ENCODE measurements at regions not wholly inside any gene's neighbourhood (a gene's known extent, or its start where the extent isn't known, plus 50 kb on each side); places are given as distances from the start of the nearest gene placed in this dataset.

GRCh38 chr9:7983490-7983889, 183.9 kb upstream of the DMAC1 start:
- no peak overlapping the region for H3K4me3 ChIP-seq (ENCODE audit: low read depth, low read length)
- no CpG with 5 or more reads among the region's 5 CpGs for WGBS (ENCODE audit: insufficient coverage)

GRCh38 chr9:7982907-7983306, 183.3 kb upstream of the DMAC1 start:
- Histone ChIP-seq H3K9me3 (ENCODE audit: control insufficient read depth, insufficient read depth, low read length) (no peaks in the 10 kb centered on the region), H3K27ac (ENCODE audit: low read depth, low read length) (no peak overlapping the region), H3K4me1 (ENCODE audit: control insufficient read depth, insufficient read depth, low read length) (peaks cover 3% of the 10 kb centered on the region), H3K4me3 (ENCODE audit: low read depth, low read length) (no peak overlapping the region), H3K27me3 (ENCODE audit: control insufficient read depth, insufficient read depth, low read length) (no peaks in the 10 kb centered on the region), H3K36me3 (ENCODE audit: control insufficient read depth, insufficient read depth, low read length) (no peaks in the 10 kb centered on the region)
- no peak for DNase-seq (ENCODE audit: low read depth in 4 of 6, low spot score in 6 of 6)
- WGBS (ENCODE audit: insufficient coverage) = 84% methylated on average over 3 of the region's 4 CpGs

More at GRCh38 chr9:7983490-7983889, 183.9 kb upstream of the DMAC1 start:
- no peaks in the 10 kb centered on the region for H3K36me3 ChIP-seq (ENCODE audit: control insufficient read depth, insufficient read depth, low read length)
- peaks cover 3% of the 10 kb centered on the region for H3K4me1 ChIP-seq (ENCODE audit: control insufficient read depth, insufficient read depth, low read length)
- DNase-seq (ENCODE audit: low read depth in 4 of 6, low spot score in 6 of 6) = peak in 2 of 6 donors; percentile 55 to 58
- H3K27ac ChIP-seq (ENCODE audit: low read depth, low read length) = no peak overlapping the region
- H3K9me3 ChIP-seq (ENCODE audit: control insufficient read depth, insufficient read depth, low read length) = no peaks in the 10 kb centered on the region
- no peaks in the 10 kb centered on the region for H3K27me3 ChIP-seq (ENCODE audit: control insufficient read depth, insufficient read depth, low read length)

- Histone ChIP-seq H3K4me3 (ENCODE audit: low read depth, low read length) (no peak overlapping the region), H3K27ac (ENCODE audit: low read depth, low read length) (no peak overlapping the region), H3K36me3 (ENCODE audit: control insufficient read depth, insufficient read depth, low read length) (no peaks in the 10 kb centered on the region), H3K4me1 (ENCODE audit: control insufficient read depth, insufficient read depth, low read length) (peaks cover 3% of the 10 kb centered on the region), H3K9me3 (ENCODE audit: control insufficient read depth, insufficient read depth, low read length) (no peaks in the 10 kb centered on the region), H3K27me3 (ENCODE audit: control insufficient read depth, insufficient read depth, low read length) (no peaks in the 10 kb centered on the region)
- DNase-seq (ENCODE audit: low read depth in 4 of 6, low spot score in 6 of 6) = no peak
- WGBS (ENCODE audit: insufficient coverage) = no CpG with 5 or more reads among the region's 2 CpGs
Measured at GRCh38 chr9:7980691-7981289, 181.2 kb upstream of the DMAC1 start.

- WGBS (ENCODE audit: insufficient coverage) = 67% methylated on average over 1 of the region's 2 CpGs
- Histone ChIP-seq H3K4me1 (ENCODE audit: control insufficient read depth, insufficient read depth, low read length) (peaks cover 3% of the 10 kb centered on the region), H3K9me3 (ENCODE audit: control insufficient read depth, insufficient read depth, low read length) (no peaks in the 10 kb centered on the region), H3K36me3 (ENCODE audit: control insufficient read depth, insufficient read depth, low read length) (no peaks in the 10 kb centered on the region), H3K27ac (ENCODE audit: low read depth, low read length) (no peak overlapping the region), H3K4me3 (ENCODE audit: low read depth, low read length) (no peak overlapping the region), H3K27me3 (ENCODE audit: control insufficient read depth, insufficient read depth, low read length) (no peaks in the 10 kb centered on the region)
- peak in 1 of 6 donors; percentile 48 for DNase-seq (ENCODE audit: low read depth in 4 of 6, low spot score in 6 of 6)
Measured at GRCh38 chr9:7980041-7980440, 180.5 kb upstream of the DMAC1 start.

GRCh38 chr9:7979611-7980010, 180.0 kb upstream of the DMAC1 start:
- WGBS (ENCODE audit: insufficient coverage) = 83% methylated on average over 1 of the region's 5 CpGs

GRCh38 chr9:7977586-7977985, 178.0 kb upstream of the DMAC1 start:
- no peak for DNase-seq (ENCODE audit: low read depth in 4 of 6, low spot score in 6 of 6)
- Histone ChIP-seq H3K4me1 (ENCODE audit: control insufficient read depth, insufficient read depth, low read length) (no peaks in the 10 kb centered on the region), H3K9me3 (ENCODE audit: control insufficient read depth, insufficient read depth, low read length) (no peaks in the 10 kb centered on the region), H3K27ac (ENCODE audit: low read depth, low read length) (no peak overlapping the region), H3K36me3 (ENCODE audit: control insufficient read depth, insufficient read depth, low read length) (no peaks in the 10 kb centered on the region), H3K27me3 (ENCODE audit: control insufficient read depth, insufficient read depth, low read length) (no peaks in the 10 kb centered on the region), H3K4me3 (ENCODE audit: low read depth, low read length) (no peak overlapping the region)
- 100% methylated on average over 2 of the region's 5 CpGs for WGBS (ENCODE audit: insufficient coverage)

More at GRCh38 chr9:7979611-7980010, 180.0 kb upstream of the DMAC1 start:
- H3K4me1 ChIP-seq (ENCODE audit: control insufficient read depth, insufficient read depth, low read length) = peaks cover 3% of the 10 kb centered on the region
- H3K36me3 ChIP-seq (ENCODE audit: control insufficient read depth, insufficient read depth, low read length) = no peaks in the 10 kb centered on the region
- H3K4me3 ChIP-seq (ENCODE audit: low read depth, low read length) = no peak overlapping the region
- no peak overlapping the region for H3K27ac ChIP-seq (ENCODE audit: low read depth, low read length)
- DNase-seq (ENCODE audit: low read depth in 4 of 6, low spot score in 6 of 6) = no peak
- H3K27me3 ChIP-seq (ENCODE audit: control insufficient read depth, insufficient read depth, low read length) = no peaks in the 10 kb centered on the region
- no peaks in the 10 kb centered on the region for H3K9me3 ChIP-seq (ENCODE audit: control insufficient read depth, insufficient read depth, low read length)

- 100% methylated on average over 1 of the region's 2 CpGs for WGBS (ENCODE audit: insufficient coverage)
Measured at GRCh38 chr9:7976856-7977255, 177.3 kb upstream of the DMAC1 start.

GRCh38 chr9:7976167-7976755, 176.7 kb upstream of the DMAC1 start:
- H3K4me1 ChIP-seq (ENCODE audit: control insufficient read depth, insufficient read depth, low read length) = no peaks in the 10 kb centered on the region
- no peak for DNase-seq (ENCODE audit: low read depth in 4 of 6, low spot score in 6 of 6)
- H3K27me3 ChIP-seq (ENCODE audit: control insufficient read depth, insufficient read depth, low read length) = no peaks in the 10 kb centered on the region
- no peak overlapping the region for H3K27ac ChIP-seq (ENCODE audit: low read depth, low read length)
- H3K36me3 ChIP-seq (ENCODE audit: control insufficient read depth, insufficient read depth, low read length) = no peaks in the 10 kb centered on the region
- H3K9me3 ChIP-seq (ENCODE audit: control insufficient read depth, insufficient read depth, low read length) = no peaks in the 10 kb centered on the region
- H3K4me3 ChIP-seq (ENCODE audit: low read depth, low read length) = no peak overlapping the region
- 100% methylated on average over 1 of the region's 4 CpGs for WGBS (ENCODE audit: insufficient coverage)

More at GRCh38 chr9:7976856-7977255, 177.3 kb upstream of the DMAC1 start:
- Histone ChIP-seq H3K36me3 (ENCODE audit: control insufficient read depth, insufficient read depth, low read length) (no peaks in the 10 kb centered on the region), H3K4me3 (ENCODE audit: low read depth, low read length) (no peak overlapping the region), H3K4me1 (ENCODE audit: control insufficient read depth, insufficient read depth, low read length) (no peaks in the 10 kb centered on the region), H3K27me3 (ENCODE audit: control insufficient read depth, insufficient read depth, low read length) (no peaks in the 10 kb centered on the region), H3K9me3 (ENCODE audit: control insufficient read depth, insufficient read depth, low read length) (no peaks in the 10 kb centered on the region), H3K27ac (ENCODE audit: low read depth, low read length) (no peak overlapping the region)
- no peak for DNase-seq (ENCODE audit: low read depth in 4 of 6, low spot score in 6 of 6)

GRCh38 chr9:7975336-7975735, 175.8 kb upstream of the DMAC1 start:
- Histone ChIP-seq H3K9me3 (ENCODE audit: control insufficient read depth, insufficient read depth, low read length) (no peaks in the 10 kb centered on the region), H3K4me3 (ENCODE audit: low read depth, low read length) (no peak overlapping the region), H3K36me3 (ENCODE audit: control insufficient read depth, insufficient read depth, low read length) (no peaks in the 10 kb centered on the region), H3K27me3 (ENCODE audit: control insufficient read depth, insufficient read depth, low read length) (no peaks in the 10 kb centered on the region), H3K27ac (ENCODE audit: low read depth, low read length) (no peak overlapping the region), H3K4me1 (ENCODE audit: control insufficient read depth, insufficient read depth, low read length) (no peaks in the 10 kb centered on the region)
- WGBS (ENCODE audit: insufficient coverage) = no CpG with 5 or more reads among the region's 5 CpGs
- no peak for DNase-seq (ENCODE audit: low read depth in 4 of 6, low spot score in 6 of 6)

- H3K27ac ChIP-seq (ENCODE audit: low read depth, low read length) = no peak overlapping the region
Measured at GRCh38 chr9:7974335-7974960, 174.9 kb upstream of the DMAC1 start.

More at GRCh38 chr9:7974335-7974960, 174.9 kb upstream of the DMAC1 start:
- H3K9me3 ChIP-seq (ENCODE audit: control insufficient read depth, insufficient read depth, low read length) = no peaks in the 10 kb centered on the region
- no peaks in the 10 kb centered on the region for H3K36me3 ChIP-seq (ENCODE audit: control insufficient read depth, insufficient read depth, low read length)
- DNase-seq (ENCODE audit: low read depth in 4 of 6, low spot score in 6 of 6) = peak in 1 of 6 donors; percentile 82
- 70% methylated on average over 4 of the region's 5 CpGs for WGBS (ENCODE audit: insufficient coverage)
- no peaks in the 10 kb centered on the region for H3K27me3 ChIP-seq (ENCODE audit: control insufficient read depth, insufficient read depth, low read length)
- no peaks in the 10 kb centered on the region for H3K4me1 ChIP-seq (ENCODE audit: control insufficient read depth, insufficient read depth, low read length)
- H3K4me3 ChIP-seq (ENCODE audit: low read depth, low read length) = no peak overlapping the region

Data from spinal cord (tissue), 9 donors.